OCI-LY3 (cell line): ENCODE measurements at regions not wholly inside any gene's neighbourhood (a gene's known extent, or its start where the extent isn't known, plus 50 kb on each side); places are given as distances from the start of the nearest gene placed in this dataset.

Source experiments
- CTCF ChIP-seq: fragments of 200-600, 300-600 bp; sonication (generic); IDR thresholded peaks from 2 replicates; pipeline ENCODE4 v1.5.1; 2014; ENCODE audit warnings: antibody characterized with exemption, low read length, low read depth
- EZH2phosphoT487 ChIP-seq: fragments of 200-600 bp; shearing (Covaris generic); IDR thresholded peaks from 2 replicates; pipeline ENCODE4 v1.6.1; 2018; ENCODE audit warnings: antibody characterized with exemption, mixed run types, low read depth

- TF ChIP-seq CTCF (no peak), EZH2phosphoT487 (no peak)
These were observed 308.6 kb upstream of the ZP4 start for GRCh38 chr1:238199325-238199724.
